NB4 (cell line): ENCODE measurements at regions not wholly inside any gene's neighbourhood (a gene's known extent, or its start where the extent isn't known, plus 50 kb on each side); places are given as distances from the start of the nearest gene placed in this dataset.

ENCODE experiments used
- CTCF ChIP-seq: IDR thresholded peaks from one replicate; pipeline ENCODE4 v1.5.1; 2012; ENCODE audit warnings: low read depth, low read length
- POLR2A ChIP-seq: IDR thresholded peaks from 2 replicates; pipeline ENCODE4 v1.6.1; 2011; ENCODE audit warnings: mild to moderate bottlenecking; ENCODE audit not compliant: insufficient read length; ENCODE audit errors: extremely low read depth

GRCh38 chr9:113785334-113785733, 90.8 kb upstream of the ZNF618 start:
- TF ChIP-seq CTCF: no peak
- no peak for TF ChIP-seq POLR2A
